Esophagus muscularis mucosa (tissue), 4 donors: ENCODE measurements at regions not wholly inside any gene's neighbourhood (a gene's known extent, or its start where the extent isn't known, plus 50 kb on each side); places are given as distances from the start of the nearest gene placed in this dataset.

Source experiments
- EP300 ChIP-seq: sonication (generic); formaldehyde crosslinking; IDR thresholded peaks from one replicate; pipeline ENCODE4 v1.6.1; 2017; ENCODE audit warnings: antibody characterized with exemption
- POLR2A ChIP-seq: fragments of 450-650 bp; IDR thresholded peaks from one replicate; pipeline ENCODE4 v1.6.1; 2017; ENCODE audit warnings: antibody characterized with exemption, moderate library complexity, mild to moderate bottlenecking, low read depth
- POLR2AphosphoS5 ChIP-seq, 2 donors: sonication (generic); formaldehyde crosslinking; IDR thresholded peaks; one replicate each; pipeline ENCODE4 v1.6.1; 2017; ENCODE audit warnings: antibody characterized with exemption in 2 of 2
- TF ChIP-seq, protein P1 (sequence below), 3 experiments: fragments of 200-600 bp in 2 of 3; fragments of 450-650 bp in 1 of 3; sonication (generic) in 2 of 3; IDR thresholded peaks; one replicate each; pipeline ENCODE4 v1.5.1; 2017 to 2019; ENCODE audit warnings: antibody characterized with exemption in 3 of 3, mild to moderate bottlenecking in 2 of 3, moderate library complexity in 1 of 3

DNA sequence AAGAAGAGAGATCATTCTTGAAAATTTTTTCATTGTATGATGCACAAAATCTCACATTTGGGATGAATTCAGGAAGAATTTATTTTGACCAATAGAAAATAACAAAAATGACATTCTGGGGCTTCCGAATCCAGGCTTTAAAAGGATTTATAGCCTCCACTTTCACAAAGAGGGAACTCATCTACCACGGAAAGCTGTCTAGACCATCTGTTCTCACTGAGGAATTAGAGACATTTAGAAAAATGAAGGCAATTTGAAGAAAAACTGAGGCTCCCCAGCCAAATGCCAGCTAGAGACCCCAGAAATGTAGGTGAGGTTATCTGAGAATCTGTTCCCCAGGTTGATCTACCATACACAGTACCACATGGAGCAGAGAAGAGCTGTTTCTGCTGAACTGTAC lies 464.3 kb downstream of the TMA16 start:
- TF ChIP-seq, protein P1, sequence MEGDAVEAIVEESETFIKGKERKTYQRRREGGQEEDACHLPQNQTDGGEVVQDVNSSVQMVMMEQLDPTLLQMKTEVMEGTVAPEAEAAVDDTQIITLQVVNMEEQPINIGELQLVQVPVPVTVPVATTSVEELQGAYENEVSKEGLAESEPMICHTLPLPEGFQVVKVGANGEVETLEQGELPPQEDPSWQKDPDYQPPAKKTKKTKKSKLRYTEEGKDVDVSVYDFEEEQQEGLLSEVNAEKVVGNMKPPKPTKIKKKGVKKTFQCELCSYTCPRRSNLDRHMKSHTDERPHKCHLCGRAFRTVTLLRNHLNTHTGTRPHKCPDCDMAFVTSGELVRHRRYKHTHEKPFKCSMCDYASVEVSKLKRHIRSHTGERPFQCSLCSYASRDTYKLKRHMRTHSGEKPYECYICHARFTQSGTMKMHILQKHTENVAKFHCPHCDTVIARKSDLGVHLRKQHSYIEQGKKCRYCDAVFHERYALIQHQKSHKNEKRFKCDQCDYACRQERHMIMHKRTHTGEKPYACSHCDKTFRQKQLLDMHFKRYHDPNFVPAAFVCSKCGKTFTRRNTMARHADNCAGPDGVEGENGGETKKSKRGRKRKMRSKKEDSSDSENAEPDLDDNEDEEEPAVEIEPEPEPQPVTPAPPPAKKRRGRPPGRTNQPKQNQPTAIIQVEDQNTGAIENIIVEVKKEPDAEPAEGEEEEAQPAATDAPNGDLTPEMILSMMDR (IDR thresholded peaks at IDR 0.05), result no peak
- TF ChIP-seq POLR2A (no peak), POLR2AphosphoS5 (IDR thresholded peaks at IDR 0.05) (no peak), EP300 (no peak)
